Adrenal gland (tissue), 5 donors: ENCODE measurements at regions not wholly inside any gene's neighbourhood (a gene's known extent, or its start where the extent isn't known, plus 50 kb on each side); places are given as distances from the start of the nearest gene placed in this dataset.

Experiments used
- POLR2A ChIP-seq, 2 donors: fragments of 450-650 bp; IDR thresholded peaks; one replicate each; pipeline ENCODE4 v1.6.1; 2017; ENCODE audit warnings: antibody characterized with exemption in 2 of 2, mild to moderate bottlenecking in 2 of 2, moderate library complexity in 1 of 2
- TF ChIP-seq, protein P1 (sequence below), 6 experiments: fragments of 450-650 bp in 4 of 6; fragments of 200-600 bp in 2 of 6; sonication (generic) in 1 of 6; IDR thresholded peaks; 1 replicate in 5 of 6; 2 replicates in 1 of 6; pipeline versions ENCODE4 v1.5.1 to v1.8.0; 2016 to 2021; ENCODE audit warnings: antibody characterized with exemption in 6 of 6, mild to moderate bottlenecking in 2 of 6, moderate library complexity in 1 of 6
- donor health status: DM: no; HTN: no; CAD: no.

GRCh38 chr11:95496901-95497300 is 265.9 kb upstream of the SESN3 start:
- TF ChIP-seq, protein P1, sequence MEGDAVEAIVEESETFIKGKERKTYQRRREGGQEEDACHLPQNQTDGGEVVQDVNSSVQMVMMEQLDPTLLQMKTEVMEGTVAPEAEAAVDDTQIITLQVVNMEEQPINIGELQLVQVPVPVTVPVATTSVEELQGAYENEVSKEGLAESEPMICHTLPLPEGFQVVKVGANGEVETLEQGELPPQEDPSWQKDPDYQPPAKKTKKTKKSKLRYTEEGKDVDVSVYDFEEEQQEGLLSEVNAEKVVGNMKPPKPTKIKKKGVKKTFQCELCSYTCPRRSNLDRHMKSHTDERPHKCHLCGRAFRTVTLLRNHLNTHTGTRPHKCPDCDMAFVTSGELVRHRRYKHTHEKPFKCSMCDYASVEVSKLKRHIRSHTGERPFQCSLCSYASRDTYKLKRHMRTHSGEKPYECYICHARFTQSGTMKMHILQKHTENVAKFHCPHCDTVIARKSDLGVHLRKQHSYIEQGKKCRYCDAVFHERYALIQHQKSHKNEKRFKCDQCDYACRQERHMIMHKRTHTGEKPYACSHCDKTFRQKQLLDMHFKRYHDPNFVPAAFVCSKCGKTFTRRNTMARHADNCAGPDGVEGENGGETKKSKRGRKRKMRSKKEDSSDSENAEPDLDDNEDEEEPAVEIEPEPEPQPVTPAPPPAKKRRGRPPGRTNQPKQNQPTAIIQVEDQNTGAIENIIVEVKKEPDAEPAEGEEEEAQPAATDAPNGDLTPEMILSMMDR (IDR thresholded peaks at IDR 0.05): no peak
- TF ChIP-seq POLR2A (IDR thresholded peaks at IDR 0.05): no peak
